CD4-positive, alpha-beta T cell (primary cell): ENCODE measurements at regions not wholly inside any gene's neighbourhood (a gene's known extent, or its start where the extent isn't known, plus 50 kb on each side); places are given as distances from the start of the nearest gene placed in this dataset.

Experiments used
- ATAC-seq: fragments of 200-7000 bp; cut with Tn5 transposase; one replicate; pipeline ENCODE4 v1.10.0; 2022; ENCODE audit warnings: mild to moderate bottlenecking; ENCODE audit not compliant: poor library complexity
- CTCF ChIA-PET: fragments of 350-600 bp; sonication (Branson Sonifier 250); formaldehyde crosslinking; loops from one replicate; lab custom pipeline; 2021; ENCODE audit warnings: antibody characterized with exemption, inconsistent platforms; lab: Charles Lee
- POLR2A ChIA-PET: fragments of 350-600 bp; sonication (Branson Sonifier 250); formaldehyde crosslinking; loops from one replicate; lab custom pipeline; 2021; ENCODE audit warnings: antibody characterized with exemption, inconsistent platforms; lab: Charles Lee
- DNase-seq, 14 experiments: peaks; one replicate each; pipeline ENCODE4 v3.0.0-alpha.2; 2013 to 2020; ENCODE audit warnings: mixed read lengths in 2 of 14
- H3K27ac ChIP-seq, 2 donors: one replicate each; pipeline versions ENCODE4 v1.5.1 to v1.7.0; 2013; ENCODE audit warnings: low read length in 2 of 2, low read depth in 1 of 2, mild to moderate bottlenecking in 1 of 2
- H3K27me3 ChIP-seq, 2 experiments: 1 replicate in 1 of 2; 2 replicates in 1 of 2; pipeline versions ENCODE4 v1.6.1 to v1.7.0; 2013; ENCODE audit warnings: low read length in 2 of 2, control low read depth in 1 of 2, mild to moderate bottlenecking in 1 of 2, moderate library complexity in 1 of 2; ENCODE audit not compliant: insufficient read depth in 2 of 2, control insufficient read depth in 1 of 2
- H3K36me3 ChIP-seq: one replicate; pipeline ENCODE4 v1.6.1; 2013; ENCODE audit warnings: low read length, control low read depth; ENCODE audit not compliant: insufficient read depth
- H3K4me1 ChIP-seq: one replicate; pipeline ENCODE4 v1.6.1; 2013; ENCODE audit warnings: low read length, control low read depth; ENCODE audit not compliant: insufficient read depth
- H3K4me3 ChIP-seq: one replicate; pipeline ENCODE4 v1.5.1; 2013; ENCODE audit warnings: mild to moderate bottlenecking, low read length, moderate library complexity
- H3K9me3 ChIP-seq, 2 experiments: 1 replicate in 1 of 2; 2 replicates in 1 of 2; pipeline versions ENCODE4 v1.6.1 to v1.7.0; 2013; ENCODE audit warnings: low read length in 2 of 2, mild to moderate bottlenecking in 2 of 2, control low read depth in 1 of 2, moderate library complexity in 1 of 2; ENCODE audit not compliant: control insufficient read depth in 1 of 2, insufficient read depth in 1 of 2
- H3K27ac Mint-ChIP-seq: one replicate; pipeline ENCODE4 v1.8.0; 2020; ENCODE audit warnings: mixed read lengths
- H3K27me3 Mint-ChIP-seq: one replicate; pipeline ENCODE4 v1.8.0; 2021; ENCODE audit warnings: mixed read lengths
- H3K36me3 Mint-ChIP-seq: one replicate; pipeline ENCODE4 v1.8.0; 2021; ENCODE audit warnings: low read depth, mixed read lengths
- H3K4me1 Mint-ChIP-seq: one replicate; pipeline ENCODE4 v1.8.0; 2021; ENCODE audit warnings: low read depth, mixed read lengths
- H3K4me3 Mint-ChIP-seq: one replicate; pipeline ENCODE4 v1.8.0; 2020; ENCODE audit warnings: mild to moderate bottlenecking, mixed read lengths
- H3K9me3 Mint-ChIP-seq: one replicate; pipeline ENCODE4 v1.8.0; 2020; ENCODE audit warnings: mixed read lengths
- CTCF ChIP-seq: fragments of 200-600 bp; IDR thresholded peaks from one replicate; pipeline ENCODE4 v1.8.0; 2022; ENCODE audit warnings: antibody characterized with exemption, mild to moderate bottlenecking
- intact Hi-C, 2 experiments: fragments of 100-400 bp; cut with DNase I in 1 of 2; cut with micrococcal nuclease in 1 of 2; formaldehyde crosslinking; loops; one replicate each; pipeline versions ENCODE4 v1.15.1 to v1.9.0; 2023 to 2025; cut with DNase I, micrococcal nuclease

GRCh38 chr3:76879959-76880358 lies 159.9 kb upstream of the ROBO2 start:
- Mint-ChIP-seq H3K27ac (no peak overlapping the region), H3K27me3 (no peaks in the 10 kb centered on the region), H3K4me3 (no peak overlapping the region), H3K9me3 (peaks cover 4% of the 10 kb centered on the region), H3K4me1 (no peaks in the 10 kb centered on the region), H3K36me3 (no peaks in the 10 kb centered on the region)
- Histone ChIP-seq H3K4me1 (no peaks in the 10 kb centered on the region), H3K27ac (no peak overlapping the region), H3K27me3 (no peaks in the 10 kb centered on the region), H3K9me3 (peaks cover 0 to 5% of the 10 kb centered on the region in 2 experiments), H3K36me3 (no peaks in the 10 kb centered on the region), H3K4me3 (no peak overlapping the region)
- intact Hi-C loops: no loop called here
- ATAC-seq (no peak), DNase-seq (no peak)
- ChIA-PET CTCF (no interaction called here), POLR2A (no interaction called here)
- TF ChIP-seq CTCF: no peak

- peaks cover 8% of the 10 kb centered on the region for H3K9me3 Mint-ChIP-seq
- DNase-seq (no peak), ATAC-seq (no peak)
- H3K4me3 Mint-ChIP-seq: no peak overlapping the region
- no peaks in the 10 kb centered on the region for H3K36me3 Mint-ChIP-seq
- no peak overlapping the region for H3K27ac ChIP-seq
- no peaks in the 10 kb centered on the region for H3K4me1 ChIP-seq
- POLR2A ChIA-PET: no interaction called here
- no peak for TF ChIP-seq CTCF
- no peak overlapping the region for H3K27ac Mint-ChIP-seq
- intact Hi-C loops: no loop called here
- H3K27me3 ChIP-seq: no peaks in the 10 kb centered on the region
- H3K36me3 ChIP-seq: no peaks in the 10 kb centered on the region
- peaks cover 0 to 2% of the 10 kb centered on the region in 2 experiments for H3K9me3 ChIP-seq
- no peak overlapping the region for H3K4me3 ChIP-seq
- no peaks in the 10 kb centered on the region for H3K4me1 Mint-ChIP-seq
- CTCF ChIA-PET: no interaction called here
- H3K27me3 Mint-ChIP-seq: no peaks in the 10 kb centered on the region
These were observed 153.0 kb upstream of the ROBO2 start for GRCh38 chr3:76886761-76887500.

- ATAC-seq (no peak), DNase-seq (no peak)
- no peak for TF ChIP-seq CTCF
- intact Hi-C loops: no loop called here
- H3K9me3 ChIP-seq: no peaks in the 10 kb centered on the region
- H3K27ac Mint-ChIP-seq: no peak overlapping the region
- peaks cover 6% of the 10 kb centered on the region for H3K9me3 Mint-ChIP-seq
- H3K27me3 ChIP-seq: no peaks in the 10 kb centered on the region
- H3K36me3 Mint-ChIP-seq: no peaks in the 10 kb centered on the region
- CTCF ChIA-PET: no interaction called here
- H3K4me3 ChIP-seq: no peak overlapping the region
- no peaks in the 10 kb centered on the region for H3K36me3 ChIP-seq
- H3K4me3 Mint-ChIP-seq: no peak overlapping the region
- H3K27ac ChIP-seq: no peak overlapping the region
- H3K27me3 Mint-ChIP-seq: no peaks in the 10 kb centered on the region
- H3K4me1 ChIP-seq: no peaks in the 10 kb centered on the region
- POLR2A ChIA-PET: no interaction called here
- no peaks in the 10 kb centered on the region for H3K4me1 Mint-ChIP-seq
These were observed 151.0 kb upstream of the ROBO2 start for GRCh38 chr3:76888856-76889255.
